NCI-H1930 (cell line): ENCODE measurements at regions not wholly inside any gene's neighbourhood (a gene's known extent, or its start where the extent isn't known, plus 50 kb on each side); places are given as distances from the start of the nearest gene placed in this dataset.

Source experiments
- DNase-seq, 2 experiments: peaks; one replicate each; lab custom pipeline; 2025; lab: John Stamatoyannopoulos, UW

DNA sequence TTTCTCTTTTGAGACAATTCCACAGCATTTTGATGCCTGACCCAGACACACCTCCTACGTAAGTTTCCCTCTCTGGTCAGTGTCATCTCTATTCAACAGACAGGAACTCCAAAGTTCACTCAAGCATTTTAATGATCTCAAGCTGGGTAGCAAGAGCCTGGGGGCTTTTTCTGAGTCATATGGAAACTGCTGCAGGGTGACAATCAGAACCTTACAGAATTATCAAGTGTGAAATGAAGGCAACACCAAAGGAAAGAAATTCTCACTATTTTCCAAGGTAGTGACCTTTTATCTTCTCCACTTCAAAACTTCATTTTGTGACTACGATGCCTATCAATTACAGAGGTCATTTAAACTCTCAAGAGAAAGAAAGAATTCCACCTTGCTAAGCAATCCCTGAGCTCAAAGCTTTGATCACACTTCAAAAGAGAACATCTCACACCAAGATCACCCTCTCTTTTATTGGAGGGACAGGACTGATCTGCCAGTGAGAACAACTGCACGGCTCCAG is 229.0 kb upstream of the ZC3H12C start:
- no peak for DNase-seq

DNA sequence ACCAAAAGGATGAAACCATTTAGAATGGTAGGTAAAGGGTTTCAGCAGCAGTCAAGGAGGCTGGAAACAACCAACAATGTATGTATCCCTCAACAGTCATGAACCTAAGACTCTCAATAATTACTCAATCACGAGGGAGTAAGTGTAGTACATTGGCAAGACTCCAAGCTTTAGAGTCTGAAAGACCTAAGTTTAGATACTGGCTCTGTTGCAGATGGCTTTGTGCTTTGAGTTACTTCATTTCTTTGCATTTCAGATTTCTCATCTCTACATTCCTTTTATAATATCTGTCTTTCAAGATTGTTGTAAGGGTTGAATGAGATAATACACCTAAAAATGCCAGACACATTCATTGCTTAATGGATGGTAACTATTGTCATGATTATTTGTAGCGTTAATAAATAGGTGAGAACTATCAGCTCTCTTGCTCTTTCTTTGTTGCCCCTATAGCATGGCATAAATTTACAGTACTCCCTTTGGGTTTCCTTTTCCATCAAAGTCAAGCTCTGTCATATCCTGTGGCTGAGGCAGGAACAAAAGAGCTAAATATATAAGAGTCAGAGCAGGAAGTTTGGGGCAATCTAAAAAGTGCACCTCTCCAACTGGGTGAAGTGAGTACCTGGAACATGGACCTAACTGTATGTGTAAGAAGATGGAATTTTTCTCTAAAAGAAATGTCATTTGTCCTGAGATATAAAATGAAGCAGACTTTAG is 228.2 kb upstream of the ZC3H12C start:
- no peak for DNase-seq

DNA sequence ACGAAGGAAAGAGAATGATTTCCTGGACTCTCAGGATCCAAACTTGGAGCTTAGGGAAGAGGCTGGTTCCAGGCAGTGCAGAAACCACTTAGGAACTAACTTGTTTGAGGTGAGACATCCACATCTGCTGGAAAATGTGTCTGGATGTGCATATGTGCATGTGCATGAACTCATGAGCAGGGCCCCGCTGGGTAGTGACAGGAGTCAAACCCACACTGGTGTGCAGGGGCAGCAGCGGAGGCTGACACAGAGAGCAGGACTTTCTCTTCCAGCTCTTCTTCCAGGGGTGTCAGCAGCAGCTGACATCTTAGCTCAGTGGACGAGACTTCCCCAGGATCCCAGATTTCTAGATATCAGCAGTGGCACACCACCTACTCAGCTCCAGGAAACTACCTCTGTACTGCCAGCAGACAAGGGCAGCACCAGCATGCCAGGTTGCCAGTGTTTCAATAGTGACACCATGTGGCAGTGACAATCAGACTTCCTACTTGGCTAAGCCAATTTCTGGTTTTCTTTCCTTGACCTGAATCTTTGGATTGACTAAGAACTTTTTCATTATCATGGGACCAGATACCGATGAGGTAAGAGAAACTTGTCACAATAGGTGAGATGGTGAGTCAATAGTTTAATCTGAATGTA is 227.5 kb upstream of the ZC3H12C start:
- DNase-seq, result peak in 1 of 2 experiments; percentile 14

DNA sequence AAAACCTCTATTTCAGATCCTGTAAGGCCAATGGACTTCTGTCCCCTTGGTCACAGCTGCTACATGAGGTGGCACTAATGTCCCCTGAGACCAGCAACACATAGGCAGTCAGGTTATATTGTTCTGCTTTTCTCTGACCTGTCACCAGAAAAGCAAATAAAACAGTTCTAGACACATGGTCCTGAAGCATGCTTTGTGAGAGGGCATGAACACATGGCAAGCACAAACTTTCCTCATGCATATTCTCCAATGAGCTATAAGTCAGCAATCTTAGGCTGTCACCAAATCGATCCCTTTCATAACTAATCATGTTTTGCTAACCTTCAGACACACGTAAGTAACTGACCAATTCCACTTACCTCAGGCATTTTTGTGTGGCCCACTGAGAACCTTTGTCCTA is 225.4 kb upstream of the ZC3H12C start:
- DNase-seq, result no peak

DNA sequence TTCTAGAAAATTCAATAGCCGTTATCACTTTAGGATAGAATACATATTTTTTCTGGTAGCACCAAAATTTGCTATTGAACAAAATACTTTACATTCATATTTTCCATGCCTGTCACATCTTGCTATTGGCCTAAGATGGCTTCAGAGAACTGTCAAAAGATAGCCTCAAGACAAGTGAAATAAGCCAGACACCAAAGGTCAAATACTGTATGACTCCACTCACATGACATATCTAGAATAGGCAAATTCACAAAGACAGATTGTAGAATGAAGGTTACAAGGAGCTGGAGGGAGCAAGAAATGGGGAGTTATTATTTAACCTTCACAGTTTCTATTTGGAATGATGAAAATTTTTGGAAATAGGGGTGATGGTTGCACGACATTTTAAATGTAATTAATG is 223.7 kb upstream of the ZC3H12C start:
- DNase-seq, result no peak

DNA sequence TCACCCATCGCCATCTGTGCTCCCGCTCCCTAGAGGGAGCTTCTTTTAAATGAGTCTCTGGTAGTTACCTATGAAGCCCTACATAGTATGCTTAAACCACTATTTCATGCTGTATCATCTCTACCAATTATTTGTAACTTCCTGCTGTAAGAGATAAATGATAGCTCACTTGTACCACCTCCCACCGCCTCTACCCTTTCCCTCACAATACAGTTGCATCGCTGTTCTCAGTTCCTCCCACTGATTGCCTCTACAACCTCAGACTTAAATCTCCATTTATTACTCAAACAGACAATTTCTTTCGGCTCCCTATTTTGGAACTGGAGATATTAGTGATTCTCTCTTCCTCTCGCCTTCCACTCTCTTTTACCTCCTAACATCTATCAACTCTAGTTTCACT is 222.9 kb upstream of the ZC3H12C start:
- no peak for DNase-seq

DNA sequence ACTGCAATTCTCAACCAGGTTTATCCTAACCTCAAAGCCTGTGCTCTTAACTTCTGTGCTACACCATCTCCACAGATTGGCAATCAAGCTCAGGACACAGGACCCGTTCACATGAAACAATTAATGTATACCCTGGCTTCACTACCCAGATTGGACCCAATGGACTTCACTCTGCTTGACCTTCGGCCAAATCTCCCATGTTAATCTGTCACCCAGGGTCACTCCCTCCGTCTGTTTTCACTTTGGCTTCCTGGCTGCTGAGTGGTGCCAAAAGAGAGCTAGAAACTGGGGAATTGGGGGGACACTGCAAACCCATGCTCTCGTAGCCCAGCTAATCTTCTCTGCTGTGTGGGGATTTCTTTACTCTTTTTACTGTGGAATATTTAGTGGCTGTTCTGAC is 216.1 kb upstream of the ZC3H12C start:
- no peak for DNase-seq

DNA sequence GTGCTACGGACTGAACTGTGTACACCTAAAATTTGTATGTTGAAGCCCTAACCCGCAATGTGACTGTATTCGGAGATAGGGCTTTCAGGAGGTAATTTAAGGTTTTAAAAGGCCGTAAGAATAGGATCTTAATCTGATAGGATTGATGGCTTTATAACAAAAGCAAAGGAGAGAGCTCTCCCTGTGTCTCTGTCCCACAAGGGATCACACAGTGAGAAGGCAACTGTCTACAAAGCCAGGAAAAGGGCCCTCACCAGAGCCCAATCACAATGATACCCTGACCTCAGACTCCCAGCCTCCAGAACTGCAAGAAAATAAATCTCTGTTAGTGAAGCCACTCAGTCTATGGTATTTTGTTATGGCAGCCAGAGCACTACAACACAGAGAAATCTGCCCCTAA is 208.7 kb upstream of the ZC3H12C start:
- no peak for DNase-seq

DNA sequence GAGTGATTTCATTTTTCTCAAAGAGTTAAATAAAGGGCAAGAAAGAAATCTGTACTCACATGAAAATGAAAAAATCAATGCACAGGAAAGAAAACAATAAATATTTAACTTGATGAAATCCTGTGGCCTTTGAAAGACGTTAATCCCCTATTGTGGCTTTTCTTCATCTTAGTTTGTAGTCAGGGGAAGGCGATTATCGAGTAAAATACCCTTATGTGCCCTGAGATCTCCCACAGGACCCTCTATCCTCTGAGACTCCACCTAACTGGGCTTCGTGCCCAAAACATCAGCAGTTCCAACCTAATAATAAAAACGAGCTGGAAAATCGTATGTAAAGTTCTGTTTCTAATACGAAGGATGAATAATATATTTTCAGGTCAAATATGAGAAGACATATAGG is 208.2 kb upstream of the ZC3H12C start:
- DNase-seq, result no peak

DNA sequence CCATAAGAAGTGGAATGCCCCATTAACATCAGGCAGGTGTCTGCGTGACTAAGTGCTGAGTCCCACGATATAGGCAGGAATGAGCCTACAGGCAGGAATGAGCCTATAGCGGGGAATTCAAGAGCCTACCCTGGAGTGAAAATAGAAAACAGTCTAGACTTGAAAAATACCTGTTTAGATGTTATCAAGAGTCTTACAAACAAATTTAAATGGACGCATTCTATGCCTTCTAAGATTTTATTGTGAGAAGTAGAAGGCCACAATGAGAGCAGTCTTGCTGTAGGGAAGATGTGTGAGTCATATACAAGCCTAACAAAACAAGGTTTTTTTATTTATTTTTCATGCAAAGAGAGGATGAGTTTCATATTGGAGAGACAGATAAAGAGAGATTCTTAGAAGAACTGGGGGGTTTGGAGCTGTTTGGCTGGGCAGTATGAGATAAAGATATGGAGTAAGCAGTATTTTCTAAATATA is 200.8 kb upstream of the ZC3H12C start:
- no peak for DNase-seq

DNA sequence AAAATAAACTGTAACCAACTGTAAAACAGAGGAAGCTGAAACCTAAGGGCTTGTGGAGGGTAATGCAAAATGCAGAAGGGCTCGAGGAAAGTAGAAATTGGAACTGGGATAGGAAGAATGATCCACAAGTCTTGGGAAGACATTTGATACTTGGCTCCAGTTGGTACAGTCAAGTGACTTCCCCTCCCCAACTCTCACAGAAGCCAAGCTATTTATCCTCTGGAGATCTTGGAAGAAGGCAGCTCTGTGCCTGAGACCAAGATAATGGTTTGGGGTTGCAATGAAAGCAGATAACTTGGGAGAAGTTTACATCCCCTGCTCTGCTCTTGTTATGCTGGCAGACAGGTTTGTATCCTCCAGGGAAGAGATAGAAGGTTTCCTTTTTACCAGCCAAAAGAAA is 198.9 kb upstream of the ZC3H12C start:
- DNase-seq, result no peak

DNA sequence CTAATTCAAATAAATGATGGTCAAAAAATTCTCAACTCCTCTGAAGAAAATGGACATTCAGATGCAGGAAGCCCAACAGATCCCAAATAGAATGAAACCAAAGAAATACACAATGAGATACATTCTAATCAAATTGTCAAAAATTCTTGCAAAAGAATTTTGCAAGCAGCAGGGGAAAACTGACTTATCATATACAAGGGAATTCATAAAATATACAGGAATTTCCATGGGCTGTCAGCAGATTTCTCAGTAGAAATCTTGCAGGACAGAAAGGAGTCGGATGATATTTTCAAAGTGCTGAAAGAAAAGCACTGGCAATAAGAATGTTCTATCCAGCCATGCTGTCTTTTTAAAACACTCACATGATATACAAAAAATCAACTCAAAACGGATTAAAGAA is 194.6 kb upstream of the ZC3H12C start:
- no peak for DNase-seq

DNA sequence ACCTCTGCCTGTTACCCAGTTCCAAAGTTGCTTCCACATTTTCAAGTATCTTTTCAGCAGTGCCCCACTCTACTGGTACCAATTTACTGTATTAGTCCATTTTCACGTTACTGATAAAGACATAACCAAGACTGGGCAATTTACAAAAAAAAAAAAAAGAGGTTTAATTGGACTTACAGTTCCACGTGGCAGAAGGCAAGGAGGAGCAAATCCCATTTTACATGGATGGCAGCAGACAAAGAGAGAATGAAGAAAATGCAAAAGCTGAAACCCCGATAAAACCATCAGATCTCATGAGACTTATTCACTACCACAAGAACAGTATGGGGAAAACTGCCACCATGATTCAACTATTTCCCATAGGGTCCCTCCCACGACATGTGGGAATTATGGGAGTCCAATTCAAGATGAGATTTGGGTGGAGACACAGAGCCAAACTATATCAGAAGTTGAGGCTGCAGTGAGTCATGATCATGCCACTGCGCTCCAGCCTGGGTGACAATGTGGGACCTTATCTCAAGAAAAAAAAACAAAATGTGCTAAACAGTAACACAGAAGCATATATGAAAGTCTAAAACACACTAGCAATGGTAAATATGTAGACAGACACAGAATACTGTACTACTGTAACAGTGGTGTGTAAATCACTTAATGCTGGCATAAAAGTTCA is 190.3 kb upstream of the ZC3H12C start:
- DNase-seq, result no peak

DNA sequence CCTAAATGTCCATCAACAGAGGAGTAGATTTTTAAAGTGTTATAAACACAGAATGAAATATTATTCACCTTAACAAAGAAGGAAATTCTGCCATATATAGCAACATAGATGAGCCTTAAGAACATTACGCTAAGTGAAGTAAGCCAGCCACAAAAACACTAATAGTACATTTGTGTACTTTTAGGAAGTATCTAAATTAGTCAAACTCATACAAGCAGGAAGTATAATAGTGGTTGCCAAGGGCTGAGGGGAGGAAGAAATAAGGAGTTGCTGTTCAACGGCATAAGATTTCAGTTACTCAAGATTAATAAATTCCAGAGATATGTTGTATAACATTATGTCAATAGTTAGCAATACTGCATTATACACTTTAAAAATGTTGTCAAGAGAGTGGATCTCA is 181.7 kb upstream of the ZC3H12C start:
- no peak for DNase-seq

DNA sequence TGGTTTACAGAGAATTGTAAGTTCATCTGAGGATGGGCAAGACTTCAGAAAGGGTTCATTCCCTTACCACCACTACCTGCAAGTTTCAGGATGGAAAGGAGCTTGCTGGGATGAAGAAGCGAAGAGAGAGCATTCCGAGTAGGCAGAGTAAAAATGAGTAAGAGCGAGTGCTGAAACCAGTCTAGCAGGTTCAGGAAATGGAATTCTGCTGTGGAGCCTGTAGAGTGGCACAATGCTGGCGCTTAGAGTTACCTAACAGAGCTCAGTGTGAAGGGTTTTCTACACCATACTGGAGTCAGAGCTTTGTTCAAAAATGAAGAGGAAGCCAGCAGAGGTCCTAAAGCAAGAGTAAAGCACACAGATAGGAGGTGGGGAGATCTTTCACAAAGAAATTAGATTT is 179.2 kb upstream of the ZC3H12C start:
- no peak for DNase-seq

DNA sequence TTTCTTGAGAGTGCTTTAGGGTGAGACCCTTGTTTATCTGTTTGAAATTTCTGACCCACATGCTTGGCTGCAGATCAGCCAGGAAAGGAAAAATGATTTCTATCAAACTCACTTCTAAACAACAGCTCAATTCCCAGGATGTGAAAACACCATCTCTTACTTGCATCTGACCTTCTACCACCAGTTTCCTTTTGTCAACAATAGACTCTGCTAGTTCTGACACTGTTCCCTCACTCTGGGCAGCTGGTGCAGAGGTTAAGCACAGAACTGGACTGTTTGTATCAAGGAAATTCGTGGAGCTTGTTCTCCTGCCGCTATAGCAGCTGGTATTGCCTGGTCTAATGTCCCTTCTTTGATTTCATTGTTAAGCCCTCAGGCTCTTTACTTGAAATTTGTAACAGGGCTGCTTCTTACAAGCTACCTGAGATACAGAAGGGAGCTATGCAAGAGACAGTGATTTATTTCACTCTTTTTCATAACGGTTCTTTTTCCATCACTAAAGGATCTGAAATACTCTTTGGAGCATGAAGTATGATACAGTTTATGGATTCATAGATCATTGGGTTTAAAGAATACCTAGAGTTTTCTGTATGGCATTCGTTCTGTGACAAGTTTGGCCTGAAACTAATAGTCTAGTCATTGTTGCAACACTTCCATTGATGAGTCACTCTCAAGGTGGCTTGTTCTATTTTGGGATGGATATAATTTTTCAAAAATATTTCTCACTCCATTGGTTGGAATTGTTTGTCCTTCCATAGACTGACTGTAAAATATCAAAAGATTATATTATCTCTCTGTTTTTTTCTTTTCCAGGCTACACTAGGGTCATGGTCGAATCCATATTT is 178.2 kb upstream of the ZC3H12C start:
- DNase-seq, result no peak

DNA sequence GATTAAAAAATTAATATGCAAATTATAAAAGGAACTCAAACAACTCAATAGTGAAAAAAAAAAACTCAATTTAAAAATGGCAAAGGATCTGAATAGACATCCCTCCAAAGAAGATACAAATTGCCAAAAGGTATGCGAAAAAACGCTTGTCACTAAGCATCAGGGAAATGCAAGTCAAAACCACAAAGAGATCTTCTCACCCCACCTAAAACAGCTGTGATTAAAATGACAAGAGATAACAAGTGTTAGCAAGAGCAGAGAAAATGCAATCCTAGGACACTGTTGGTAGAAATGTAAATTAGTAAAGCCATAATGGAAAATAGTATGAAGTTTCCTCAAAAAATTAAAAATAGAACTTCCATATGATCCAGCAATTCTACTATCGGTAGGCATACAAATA is 166.3 kb upstream of the ZC3H12C start:
- no peak for DNase-seq

DNA sequence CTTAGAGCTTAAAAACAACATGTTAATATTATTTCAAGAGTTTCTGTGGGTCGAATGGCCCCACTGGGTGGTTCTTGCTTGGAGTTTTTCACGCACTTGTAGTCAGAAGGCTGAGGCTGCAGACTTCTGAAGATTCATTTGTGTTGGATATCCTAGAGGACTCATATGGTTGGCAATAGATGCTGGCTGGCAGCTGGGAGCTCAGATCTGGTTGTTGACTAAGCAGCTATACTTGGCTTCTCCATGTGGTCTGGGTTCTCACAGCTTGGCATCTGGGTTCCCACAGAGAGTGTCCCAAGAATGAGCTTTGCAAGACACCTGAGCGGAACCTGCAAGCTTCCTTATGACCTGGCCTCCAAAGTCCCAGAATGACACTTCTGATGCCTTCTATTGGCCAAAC is 163.9 kb upstream of the ZC3H12C start:
- DNase-seq, result no peak

DNA sequence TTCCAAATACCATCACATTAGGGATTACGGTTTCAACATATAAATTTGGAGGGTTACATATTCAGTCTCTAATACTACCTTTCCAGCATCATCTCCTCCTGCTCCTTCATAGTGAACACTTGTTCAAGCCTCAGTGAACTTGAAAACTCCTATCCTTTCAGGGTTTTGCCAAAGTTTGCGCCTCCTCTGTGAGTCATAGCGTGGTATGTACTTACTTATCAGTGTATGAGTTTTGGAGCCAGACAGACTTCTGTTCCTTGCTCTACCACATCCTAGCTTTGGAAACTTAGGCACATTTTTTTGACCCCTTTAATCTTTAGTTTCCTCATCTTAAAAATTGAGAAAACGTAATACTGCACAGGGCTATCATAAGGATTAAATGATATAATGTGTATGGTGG is 160.1 kb upstream of the ZC3H12C start:
- no peak for DNase-seq

DNA sequence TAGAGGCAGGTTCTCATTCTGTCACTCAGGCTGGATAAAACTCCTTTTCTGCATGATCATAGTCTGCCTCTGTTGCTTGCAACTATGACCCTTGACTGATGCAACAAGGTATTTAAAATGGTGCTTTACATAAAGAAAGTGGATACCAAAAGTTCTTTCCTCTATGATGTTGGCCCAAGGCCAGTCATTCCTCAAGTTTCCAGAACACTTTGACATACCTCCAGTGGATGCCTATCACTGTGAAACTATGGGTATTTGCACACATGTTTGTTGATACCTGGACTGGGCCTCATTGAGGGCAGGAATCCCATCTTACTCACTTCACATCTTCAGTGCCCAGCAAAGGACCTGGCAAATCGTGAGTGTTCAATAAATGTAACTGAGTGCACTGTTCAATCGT is 159.0 kb upstream of the ZC3H12C start:
- DNase-seq, result no peak

DNA sequence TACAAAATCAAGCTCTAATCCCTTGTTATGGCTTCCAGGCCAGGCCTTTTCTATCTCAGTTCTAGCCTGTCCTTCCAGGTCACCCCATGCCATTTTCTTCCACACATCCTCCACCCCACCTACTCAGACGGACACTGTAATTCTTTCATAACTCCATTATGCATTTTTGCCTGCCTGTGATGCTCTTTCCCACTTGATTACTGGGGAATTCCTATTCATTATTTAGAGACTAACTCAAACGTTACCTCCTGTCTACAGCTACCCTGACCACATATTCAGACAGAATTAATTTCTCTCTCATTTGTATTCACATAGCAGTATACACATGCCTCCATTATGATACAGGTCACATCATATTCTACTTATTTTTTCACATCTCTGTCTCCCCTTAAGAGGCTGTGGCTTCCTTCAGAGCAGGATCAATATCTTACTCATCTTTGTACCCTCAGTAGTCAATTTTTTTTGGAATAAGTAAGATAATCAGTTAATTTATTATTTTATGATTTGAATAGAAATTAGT is 156.5 kb upstream of the ZC3H12C start:
- no peak for DNase-seq

DNA sequence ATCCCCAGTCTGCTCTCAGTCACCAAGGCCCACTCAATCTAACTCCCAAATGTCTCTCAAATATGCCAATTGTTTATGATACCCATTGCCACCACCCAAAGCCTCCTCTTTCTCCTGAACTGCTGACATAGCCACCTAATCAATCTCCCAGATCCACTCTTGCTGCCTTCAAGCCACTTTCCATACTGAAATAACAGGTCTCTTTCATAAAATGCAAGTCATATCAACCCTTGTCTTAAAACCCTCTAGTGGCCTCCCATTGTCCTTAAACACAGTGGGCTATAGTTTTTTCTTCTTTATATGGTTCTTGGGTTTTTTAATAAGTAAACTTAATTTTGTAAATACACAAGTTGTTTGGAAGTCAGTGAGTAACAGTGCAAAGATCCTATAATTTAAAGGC is 155.2 kb upstream of the ZC3H12C start:
- DNase-seq, result no peak
